CD4-positive, CD25-positive, alpha-beta regulatory T cell (primary cell): ENCODE measurements at regions not wholly inside any gene's neighbourhood (a gene's known extent, or its start where the extent isn't known, plus 50 kb on each side); places are given as distances from the start of the nearest gene placed in this dataset.
"Not testable (repeated sequence)": the region's sequence is repeated elsewhere in the genome, so short reads cannot be mapped to it uniquely, and the experiment has no call there.

Source experiments
- ATAC-seq, 2 donors: fragments of 150-1000 bp; cut with Tn5 transposase; one replicate each; pipeline ENCODE4 v1.10.0; 2021; ENCODE audit warnings: low read depth in 2 of 2, moderate number of reproducible peaks in 2 of 2, moderate library complexity in 1 of 2
- DNase-seq, 3 donors: peaks; one replicate each; pipeline versions ENCODE4 v3.0.0 to v3.0.0-alpha.2; 2012 to 2022; ENCODE audit warnings: mixed read lengths in 1 of 3
- H3K27ac ChIP-seq: one replicate; pipeline ENCODE4 v1.7.0; 2013; ENCODE audit warnings: mild to moderate bottlenecking, low read length; ENCODE audit not compliant: insufficient read depth, poor library complexity, severe bottlenecking
- H3K27me3 ChIP-seq: one replicate; pipeline ENCODE4 v1.7.0; 2013; ENCODE audit warnings: low read length; ENCODE audit not compliant: control insufficient read depth, insufficient read depth
- H3K36me3 ChIP-seq: one replicate; pipeline ENCODE4 v1.7.0; 2013; ENCODE audit warnings: mild to moderate bottlenecking, low read length, moderate library complexity; ENCODE audit not compliant: control insufficient read depth, insufficient read depth
- H3K4me1 ChIP-seq: 2 replicates; pipeline ENCODE4 v1.7.0; 2013; ENCODE audit warnings: mild to moderate bottlenecking, low read length; ENCODE audit not compliant: insufficient read depth, control insufficient read depth, poor library complexity, severe bottlenecking
- H3K4me3 ChIP-seq: one replicate; pipeline ENCODE4 v1.7.0; 2013; ENCODE audit warnings: low read depth, mild to moderate bottlenecking, low read length, moderate library complexity
- H3K9me3 ChIP-seq, 2 experiments: 1 replicate in 1 of 2; 2 replicates in 1 of 2; pipeline ENCODE4 v1.7.0; 2013; ENCODE audit warnings: low read length in 2 of 2, mild to moderate bottlenecking in 1 of 2, moderate library complexity in 1 of 2; ENCODE audit not compliant: control insufficient read depth in 2 of 2
- H3K27ac Mint-ChIP-seq, 3 donors: one replicate each; pipeline ENCODE4 v1.8.0; 2020 to 2022; ENCODE audit warnings: mild to moderate bottlenecking in 3 of 3, mixed read lengths in 3 of 3, moderate library complexity in 2 of 3
- H3K27me3 Mint-ChIP-seq: one replicate; pipeline ENCODE4 v1.8.0; 2022; ENCODE audit warnings: mild to moderate bottlenecking, mixed read lengths
- H3K36me3 Mint-ChIP-seq: one replicate; pipeline ENCODE4 v1.8.0; 2020; ENCODE audit warnings: mixed read lengths
- H3K4me1 Mint-ChIP-seq, 4 donors: one replicate each; pipeline ENCODE4 v1.8.0; 2020 to 2022; ENCODE audit warnings: mixed read lengths in 4 of 4, mild to moderate bottlenecking in 1 of 4
- H3K4me3 Mint-ChIP-seq, 4 donors: one replicate each; pipeline ENCODE4 v1.8.0; 2020 to 2022; ENCODE audit warnings: mild to moderate bottlenecking in 4 of 4, mixed read lengths in 4 of 4, moderate library complexity in 3 of 4
- H3K9me3 Mint-ChIP-seq, 7 donors: one replicate each; pipeline ENCODE4 v1.8.0; 2020 to 2022; ENCODE audit warnings: mixed read lengths in 7 of 7, mild to moderate bottlenecking in 3 of 7, moderate library complexity in 2 of 7

DNA sequence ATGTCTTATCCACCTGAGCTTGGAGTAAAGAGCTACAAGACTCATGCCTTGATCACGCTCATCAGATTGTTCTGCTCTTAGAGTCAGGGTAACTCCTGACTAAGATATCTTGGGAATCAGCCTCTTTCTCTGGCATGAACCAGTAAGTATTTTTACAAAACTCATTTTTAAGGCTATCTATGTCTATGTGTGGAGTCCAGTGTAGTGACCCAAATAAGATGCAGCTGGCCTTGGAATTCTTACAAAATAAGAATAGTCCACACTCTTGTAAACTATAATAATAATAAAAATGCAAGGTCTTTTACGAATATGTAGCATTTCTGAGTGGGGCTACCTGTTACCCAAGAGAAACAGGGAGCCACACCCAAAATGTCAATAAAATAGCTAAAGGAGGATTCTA, 498.3 kb upstream of the SYT4 start:
- H3K27ac Mint-ChIP-seq, result no peak overlapping the region
- DNase-seq, result no peak
- H3K9me3 ChIP-seq, result no peaks in the 10 kb centered on the region
- H3K9me3 Mint-ChIP-seq, result peaks cover 3 to 22% (median 4%) of the 10 kb centered on the region in 7 donors
- no peak for ATAC-seq
- H3K4me3 Mint-ChIP-seq, result no peak overlapping the region
- H3K36me3 Mint-ChIP-seq, result no peaks in the 10 kb centered on the region
- no peaks in the 10 kb centered on the region for H3K27me3 ChIP-seq
- H3K36me3 ChIP-seq, result no peaks in the 10 kb centered on the region
- no peak overlapping the region for H3K27ac ChIP-seq
- H3K4me1 ChIP-seq, result no peaks in the 10 kb centered on the region
- no peaks in the 10 kb centered on the region for H3K27me3 Mint-ChIP-seq
- H3K4me1 Mint-ChIP-seq, result no peaks in the 10 kb centered on the region
- H3K4me3 ChIP-seq, result no peak overlapping the region

DNA sequence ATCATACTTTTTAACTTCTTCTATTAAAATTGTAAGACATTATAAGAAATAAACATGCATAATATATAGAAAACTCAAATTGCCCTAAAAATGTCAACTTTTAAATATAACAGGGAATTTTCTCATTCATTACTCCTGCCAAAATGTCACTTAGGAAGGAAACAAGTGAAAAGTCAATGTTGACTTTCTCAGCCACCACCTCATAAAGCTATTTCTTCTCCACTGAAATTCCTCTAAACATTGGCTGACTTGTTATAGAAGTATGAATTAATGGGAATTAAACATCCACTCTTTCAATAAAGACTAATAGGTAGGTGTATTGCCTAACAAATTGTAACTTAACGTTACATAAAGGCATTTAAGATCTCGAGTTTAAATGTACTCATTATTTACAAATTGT, 499.7 kb upstream of the SYT4 start:
- no peak overlapping the region for H3K27ac Mint-ChIP-seq
- H3K36me3 Mint-ChIP-seq, result no peaks in the 10 kb centered on the region
- Histone ChIP-seq H3K4me1 (no peaks in the 10 kb centered on the region), H3K4me3 (no peak overlapping the region), H3K9me3 (no peaks in the 10 kb centered on the region), H3K27me3 (no peaks in the 10 kb centered on the region), H3K27ac (no peak overlapping the region), H3K36me3 (no peaks in the 10 kb centered on the region)
- no peaks in the 10 kb centered on the region for H3K27me3 Mint-ChIP-seq
- DNase-seq (no peak), ATAC-seq (no peak)
- H3K4me3 Mint-ChIP-seq, result no peak overlapping the region
- no peaks in the 10 kb centered on the region for H3K4me1 Mint-ChIP-seq
- peaks cover 3 to 22% (median 4%) of the 10 kb centered on the region in 7 donors for H3K9me3 Mint-ChIP-seq

DNA sequence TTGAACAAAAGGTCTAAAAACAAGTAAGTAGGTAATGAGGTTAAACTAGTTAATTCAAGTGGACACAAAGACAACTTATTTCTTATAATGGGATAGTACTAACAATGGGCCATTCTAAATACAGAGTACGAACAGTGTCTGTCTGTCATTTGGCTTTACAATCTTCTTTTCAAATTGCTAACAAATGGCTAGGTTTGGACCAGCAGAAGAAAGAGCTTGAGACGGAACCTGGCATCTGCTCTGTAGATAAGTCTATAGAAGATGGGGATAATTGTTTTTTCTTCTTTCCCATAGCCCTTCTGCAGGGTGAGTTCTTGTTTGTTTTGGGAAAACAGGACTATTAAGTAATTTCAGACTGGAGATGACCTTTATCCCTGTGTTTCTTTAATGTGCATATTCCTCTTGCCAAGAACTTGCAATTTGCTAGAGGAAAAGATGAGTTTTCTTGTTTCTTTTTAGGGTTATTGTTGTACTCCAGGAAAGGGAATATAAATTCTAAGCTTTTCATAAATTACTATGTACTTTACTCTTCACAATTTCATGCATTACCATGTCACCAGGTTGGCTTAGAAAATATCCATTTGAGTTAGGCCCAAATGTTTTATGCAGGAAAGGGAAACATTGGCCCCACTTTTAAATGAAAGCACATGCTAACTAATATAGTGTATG, 500.5 kb upstream of the SYT4 start:
- ATAC-seq, result no peak
- Histone ChIP-seq H3K27me3 (no peaks in the 10 kb centered on the region), H3K4me3 (no peak overlapping the region), H3K9me3 (no peaks in the 10 kb centered on the region), H3K36me3 (no peaks in the 10 kb centered on the region), H3K4me1 (no peaks in the 10 kb centered on the region), H3K27ac (no peak overlapping the region)
- Mint-ChIP-seq H3K27ac (no peak overlapping the region), H3K36me3 (no peaks in the 10 kb centered on the region), H3K4me1 (no peaks in the 10 kb centered on the region), H3K9me3 (peaks cover 3 to 17% (median 5%) of the 10 kb centered on the region in 7 donors), H3K27me3 (no peaks in the 10 kb centered on the region), H3K4me3 (no peak overlapping the region)
- DNase-seq, result no peak

DNA sequence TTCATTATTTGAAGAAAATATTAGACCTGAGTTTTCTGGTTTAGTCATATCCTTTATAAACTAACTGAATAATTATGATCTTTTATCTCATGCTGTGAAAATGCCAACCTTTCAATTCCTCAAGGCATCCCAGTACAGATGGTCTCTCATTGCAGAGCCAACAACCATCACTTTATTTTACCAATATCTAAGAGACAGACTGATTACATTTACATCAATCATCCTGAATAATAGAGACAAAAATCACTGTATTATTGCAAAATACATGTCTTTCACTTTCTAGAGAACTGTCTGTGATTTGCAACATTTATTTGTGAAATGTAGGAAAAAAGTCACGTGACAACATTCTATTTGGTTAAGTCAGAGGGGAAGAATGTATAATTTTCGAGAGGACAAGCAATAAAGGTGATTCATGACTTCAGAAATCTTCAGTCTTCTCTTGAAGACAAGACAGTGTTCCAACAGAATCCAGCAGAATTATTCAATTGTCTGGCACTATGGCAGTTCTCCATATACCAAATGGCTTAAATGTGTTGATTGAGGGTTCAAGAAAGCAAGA, 503.6 kb upstream of the SYT4 start:
- Mint-ChIP-seq H3K4me1 (no peaks in the 10 kb centered on the region), H3K36me3 (no peaks in the 10 kb centered on the region), H3K4me3 (no peak overlapping the region), H3K9me3 (peaks cover 2 to 12% (median 6%) of the 10 kb centered on the region in 7 donors), H3K27me3 (no peaks in the 10 kb centered on the region), H3K27ac (no peak overlapping the region)
- no peaks in the 10 kb centered on the region for H3K27me3 ChIP-seq
- H3K4me1 ChIP-seq, result no peaks in the 10 kb centered on the region
- no peak for ATAC-seq
- no peak overlapping the region for H3K4me3 ChIP-seq
- no peak for DNase-seq
- no peaks in the 10 kb centered on the region for H3K36me3 ChIP-seq
- peaks cover 0 to 3% of the 10 kb centered on the region in 2 experiments for H3K9me3 ChIP-seq
- H3K27ac ChIP-seq, result no peak overlapping the region

DNA sequence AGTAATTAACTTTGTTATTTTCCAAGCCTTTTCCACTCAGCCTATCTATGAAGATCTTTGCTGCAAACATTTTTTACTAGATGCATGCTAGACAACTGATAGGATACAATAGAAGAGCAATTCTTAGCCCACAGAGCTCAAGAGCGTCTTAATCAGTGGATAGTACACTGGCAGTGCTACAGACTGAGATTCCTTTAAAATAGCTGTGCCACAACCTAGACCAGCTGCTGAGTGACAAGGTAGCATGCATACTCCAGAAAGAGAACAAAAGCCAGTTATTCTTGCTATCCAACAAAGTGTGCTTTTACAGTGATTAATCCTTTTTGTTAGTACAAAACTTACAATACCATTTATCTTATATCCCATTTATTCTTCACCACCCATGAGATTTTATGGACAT, 507.9 kb upstream of the SYT4 start:
- no peaks in the 10 kb centered on the region for H3K4me1 ChIP-seq
- no peaks in the 10 kb centered on the region for H3K27me3 Mint-ChIP-seq
- peaks cover 1 to 10% (median 2%) of the 10 kb centered on the region in 7 donors for H3K9me3 Mint-ChIP-seq
- DNase-seq (no peak), ATAC-seq (no peak)
- peaks cover 0 to 3% of the 10 kb centered on the region in 2 experiments for H3K9me3 ChIP-seq
- H3K27ac ChIP-seq, result no peak overlapping the region
- H3K4me3 ChIP-seq, result no peak overlapping the region
- no peaks in the 10 kb centered on the region for H3K36me3 Mint-ChIP-seq
- H3K4me3 Mint-ChIP-seq, result no peak overlapping the region
- no peaks in the 10 kb centered on the region for H3K4me1 Mint-ChIP-seq
- H3K27me3 ChIP-seq, result no peaks in the 10 kb centered on the region
- H3K36me3 ChIP-seq, result no peaks in the 10 kb centered on the region
- no peak overlapping the region for H3K27ac Mint-ChIP-seq

DNA sequence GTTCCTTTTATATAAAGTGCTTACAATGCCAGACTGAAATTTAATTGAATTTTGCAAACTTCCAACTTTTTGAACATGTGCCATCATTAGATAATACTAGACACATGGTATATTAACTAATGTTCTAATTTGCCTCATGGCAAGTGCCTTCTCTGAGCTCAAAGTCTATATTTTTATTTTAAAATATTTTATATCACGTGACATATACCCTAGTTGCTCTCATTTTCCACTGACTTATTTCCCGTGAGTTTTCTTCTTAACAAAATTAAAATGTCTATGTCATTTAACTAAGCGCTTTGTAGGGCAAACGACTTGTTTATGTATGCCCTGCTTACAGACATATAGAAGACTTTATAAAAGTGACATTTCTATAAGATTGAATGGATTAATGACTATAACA, 509.6 kb upstream of the SYT4 start:
- Mint-ChIP-seq H3K4me1 (no peaks in the 10 kb centered on the region), H3K27me3 (no peaks in the 10 kb centered on the region), H3K9me3 (peaks cover 0 to 7% (median 4%) of the 10 kb centered on the region in 7 donors), H3K36me3 (no peaks in the 10 kb centered on the region), H3K27ac (no peak overlapping the region), H3K4me3 (no peak overlapping the region)
- DNase-seq, result no peak
- H3K27ac ChIP-seq, result no peak overlapping the region
- no peaks in the 10 kb centered on the region for H3K36me3 ChIP-seq
- ATAC-seq, result no peak
- no peaks in the 10 kb centered on the region for H3K4me1 ChIP-seq
- H3K9me3 ChIP-seq, result peaks cover 0 to 3% of the 10 kb centered on the region in 2 experiments
- no peaks in the 10 kb centered on the region for H3K27me3 ChIP-seq
- no peak overlapping the region for H3K4me3 ChIP-seq

DNA sequence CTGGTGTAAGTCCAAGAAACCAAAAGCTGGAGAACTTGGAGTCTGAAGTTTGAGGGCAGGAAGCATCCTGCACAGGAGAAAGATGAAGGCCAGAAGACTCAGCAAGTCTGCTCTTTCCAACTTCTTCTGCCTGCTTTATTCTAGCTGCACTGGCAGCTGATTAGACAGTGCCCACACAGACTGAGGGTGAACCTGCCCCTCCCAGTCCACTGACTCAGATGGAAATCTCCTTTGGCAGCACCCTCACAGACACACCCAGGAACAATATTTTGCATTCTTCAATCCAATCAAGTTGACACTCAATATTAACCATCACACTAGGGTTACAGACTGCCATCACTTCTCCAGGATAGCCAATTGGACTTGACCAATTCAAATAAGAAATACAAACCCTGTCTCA, 510.4 kb upstream of the SYT4 start:
- H3K9me3 ChIP-seq, H3K9me3 Mint-ChIP-seq, H3K4me1 Mint-ChIP-seq, ATAC-seq, H3K4me1 ChIP-seq, H3K4me3 Mint-ChIP-seq, H3K27ac Mint-ChIP-seq, H3K27ac ChIP-seq, DNase-seq, H3K36me3 ChIP-seq, H3K27me3 ChIP-seq, H3K27me3 Mint-ChIP-seq, H3K36me3 Mint-ChIP-seq, H3K4me3 ChIP-seq: not testable (repeated sequence)
